Parathyroid adenoma (tissue), 2 donors: ENCODE measurements at regions not wholly inside any gene's neighbourhood (a gene's known extent, or its start where the extent isn't known, plus 50 kb on each side); places are given as distances from the start of the nearest gene placed in this dataset.

Source experiments
- H2AFZ ChIP-seq: fragments of 300-600 bp; sonication (generic); one replicate; pipeline ENCODE4 v1.7.0; 2017; ENCODE audit warnings: antibody characterized with exemption, mild to moderate bottlenecking
- H3K27ac ChIP-seq: fragments of 300-600 bp; sonication (generic); one replicate; pipeline ENCODE4 v1.7.0; 2017
- H3K27me3 ChIP-seq: fragments of 300-600 bp; sonication (generic); one replicate; pipeline ENCODE4 v1.7.0; 2017; ENCODE audit warnings: low read length; ENCODE audit not compliant: control insufficient read depth, insufficient read depth
- H3K36me3 ChIP-seq: fragments of 300-600 bp; sonication (generic); one replicate; pipeline ENCODE4 v1.7.0; 2017; ENCODE audit warnings: low read length; ENCODE audit not compliant: control insufficient read depth, insufficient read depth
- H3K4me1 ChIP-seq: fragments of 300-600 bp; sonication (generic); one replicate; pipeline ENCODE4 v1.7.0; 2017; ENCODE audit warnings: control low read depth
- H3K4me2 ChIP-seq: fragments of 300-600 bp; sonication (generic); one replicate; pipeline ENCODE4 v1.7.0; 2017; ENCODE audit warnings: low read length
- H3K4me3 ChIP-seq: fragments of 300-600 bp; sonication (generic); one replicate; pipeline ENCODE4 v1.7.0; 2017; ENCODE audit warnings: low read depth, low read length
- H3K79me2 ChIP-seq: fragments of 300-600 bp; sonication (generic); one replicate; pipeline ENCODE4 v1.7.0; 2017; ENCODE audit warnings: control low read depth
- H3K9ac ChIP-seq: fragments of 300-600 bp; sonication (generic); one replicate; pipeline ENCODE4 v1.7.0; 2017; ENCODE audit warnings: mild to moderate bottlenecking
- H3K9me3 ChIP-seq: fragments of 300-600 bp; sonication (generic); one replicate; pipeline ENCODE4 v1.7.0; 2017; ENCODE audit warnings: low read length; ENCODE audit not compliant: control insufficient read depth
- TF ChIP-seq, protein P1 (sequence below): fragments of 300-600 bp; sonication (generic); IDR thresholded peaks from one replicate; pipeline ENCODE4 v1.7.0; 2017; ENCODE audit warnings: antibody characterized with exemption, mild to moderate bottlenecking
- donor health status: primary hyperparathyroidism.

DNA sequence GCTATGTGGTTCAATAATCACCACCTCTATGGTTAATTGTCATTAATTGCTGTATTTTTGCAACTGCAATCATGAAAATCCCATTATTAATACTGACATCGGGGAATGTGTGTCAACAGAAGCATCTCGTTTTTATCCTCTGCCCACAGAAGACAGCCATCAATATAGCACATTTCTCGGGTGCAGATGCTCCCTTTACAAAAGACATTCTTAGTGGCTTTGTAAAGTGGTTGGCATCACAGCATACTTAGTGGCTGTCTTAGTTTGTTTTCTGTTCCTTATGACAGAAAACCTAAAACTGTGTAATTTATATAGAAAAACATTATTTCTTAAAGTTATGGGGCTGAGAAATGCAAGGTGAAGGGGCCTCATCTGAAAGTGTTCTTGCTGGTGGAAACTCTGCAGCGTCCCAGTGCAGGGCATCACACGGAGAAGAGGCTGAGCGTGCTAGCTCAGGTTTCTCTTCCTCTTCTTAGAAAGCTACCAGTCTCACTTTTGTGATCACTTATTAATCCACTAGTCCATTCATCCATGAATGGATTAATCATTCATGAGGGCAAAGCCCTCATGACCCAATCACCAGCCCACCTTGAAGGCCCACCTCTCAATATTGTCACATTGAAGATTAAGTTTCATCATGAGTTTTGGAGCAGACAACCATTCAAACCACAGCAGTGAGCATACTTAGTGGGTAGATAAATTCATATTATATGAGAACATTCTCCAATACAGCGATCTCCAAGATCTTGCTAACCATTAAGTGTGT, 1067.7 kb upstream of the PABPC4L start:
- Histone ChIP-seq H3K4me3 (no peak overlapping the region), H3K4me2 (no peak overlapping the region), H3K79me2 (no peaks in the 10 kb centered on the region), H3K27me3 (no peaks in the 10 kb centered on the region), H3K9me3 (no peaks in the 10 kb centered on the region), H3K36me3 (no peaks in the 10 kb centered on the region), H2AFZ (no peak overlapping the region), H3K4me1 (no peaks in the 10 kb centered on the region), H3K9ac (no peak overlapping the region), H3K27ac (no peak overlapping the region)
- TF ChIP-seq, protein P1, sequence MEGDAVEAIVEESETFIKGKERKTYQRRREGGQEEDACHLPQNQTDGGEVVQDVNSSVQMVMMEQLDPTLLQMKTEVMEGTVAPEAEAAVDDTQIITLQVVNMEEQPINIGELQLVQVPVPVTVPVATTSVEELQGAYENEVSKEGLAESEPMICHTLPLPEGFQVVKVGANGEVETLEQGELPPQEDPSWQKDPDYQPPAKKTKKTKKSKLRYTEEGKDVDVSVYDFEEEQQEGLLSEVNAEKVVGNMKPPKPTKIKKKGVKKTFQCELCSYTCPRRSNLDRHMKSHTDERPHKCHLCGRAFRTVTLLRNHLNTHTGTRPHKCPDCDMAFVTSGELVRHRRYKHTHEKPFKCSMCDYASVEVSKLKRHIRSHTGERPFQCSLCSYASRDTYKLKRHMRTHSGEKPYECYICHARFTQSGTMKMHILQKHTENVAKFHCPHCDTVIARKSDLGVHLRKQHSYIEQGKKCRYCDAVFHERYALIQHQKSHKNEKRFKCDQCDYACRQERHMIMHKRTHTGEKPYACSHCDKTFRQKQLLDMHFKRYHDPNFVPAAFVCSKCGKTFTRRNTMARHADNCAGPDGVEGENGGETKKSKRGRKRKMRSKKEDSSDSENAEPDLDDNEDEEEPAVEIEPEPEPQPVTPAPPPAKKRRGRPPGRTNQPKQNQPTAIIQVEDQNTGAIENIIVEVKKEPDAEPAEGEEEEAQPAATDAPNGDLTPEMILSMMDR: no peak

DNA sequence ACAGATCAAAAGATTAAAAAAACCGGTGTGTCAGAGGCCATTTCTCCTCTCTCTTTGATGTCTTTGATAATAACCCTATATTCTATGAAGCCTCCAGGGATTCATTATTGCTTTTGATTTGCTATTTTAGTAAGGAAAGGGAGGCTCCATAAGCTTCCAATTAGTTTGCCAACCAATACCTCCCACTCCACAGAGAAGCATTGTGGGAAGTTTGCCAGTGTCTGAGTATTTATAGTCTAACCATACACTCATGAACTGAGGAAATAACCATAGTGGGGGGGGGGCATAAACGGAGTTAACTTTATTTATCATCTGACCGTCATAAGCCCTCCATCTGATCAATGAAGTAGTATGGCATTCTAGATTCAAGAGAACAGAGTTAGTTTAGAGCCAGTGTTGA, 1066.8 kb upstream of the PABPC4L start:
- no peaks in the 10 kb centered on the region for H3K4me1 ChIP-seq
- H3K4me3 ChIP-seq: no peak overlapping the region
- no peak overlapping the region for H3K4me2 ChIP-seq
- H3K9me3 ChIP-seq: no peaks in the 10 kb centered on the region
- H2AFZ ChIP-seq: no peak overlapping the region
- no peaks in the 10 kb centered on the region for H3K27me3 ChIP-seq
- TF ChIP-seq, protein P1: no peak
- no peak overlapping the region for H3K27ac ChIP-seq
- no peak overlapping the region for H3K9ac ChIP-seq
- H3K79me2 ChIP-seq: no peaks in the 10 kb centered on the region
- no peaks in the 10 kb centered on the region for H3K36me3 ChIP-seq

DNA sequence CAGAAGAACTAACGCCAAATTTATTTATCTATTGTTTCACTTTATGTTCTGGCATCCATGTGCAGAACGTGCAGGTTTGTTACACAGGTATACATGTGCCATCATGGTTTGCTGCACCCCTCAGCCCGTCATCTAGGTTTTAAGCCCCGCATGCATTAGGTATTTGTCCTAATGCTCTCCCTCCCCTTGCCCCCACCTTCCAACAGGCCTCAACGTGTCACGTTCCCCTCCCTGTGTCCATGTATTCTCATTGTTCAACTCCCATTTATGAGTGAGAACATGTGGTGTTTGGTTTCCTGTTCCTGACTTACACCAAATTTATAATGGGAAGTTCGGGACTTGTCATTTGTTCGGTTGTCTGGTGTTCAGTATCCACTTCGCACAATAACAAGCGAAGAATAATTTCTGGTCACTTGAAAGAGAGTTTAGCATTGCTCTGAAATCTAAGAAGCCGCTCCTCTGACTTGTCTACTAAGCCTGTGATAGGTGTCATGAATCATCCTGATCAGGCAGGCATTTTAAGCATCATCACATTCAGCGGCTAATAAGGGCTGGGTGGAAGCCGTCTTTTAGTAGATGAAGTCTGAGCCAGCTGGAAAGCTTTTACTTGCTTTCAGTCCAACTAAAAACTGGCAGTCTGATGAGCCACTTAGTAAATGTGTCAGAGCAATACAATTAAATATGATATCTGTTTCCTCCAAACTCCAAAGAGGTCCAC, 1065.7 kb upstream of the PABPC4L start:
- Histone ChIP-seq H2AFZ (no peak overlapping the region), H3K9me3 (no peaks in the 10 kb centered on the region), H3K36me3 (no peaks in the 10 kb centered on the region), H3K27ac (no peak overlapping the region), H3K9ac (no peak overlapping the region), H3K27me3 (no peaks in the 10 kb centered on the region), H3K4me1 (no peaks in the 10 kb centered on the region), H3K79me2 (no peaks in the 10 kb centered on the region), H3K4me3 (no peak overlapping the region), H3K4me2 (no peak overlapping the region)
- TF ChIP-seq, protein P1: no peak

GRCh38 chr4:135256111-135256510, 1054.5 kb upstream of the PABPC4L start:
- Histone ChIP-seq H3K9me3 (no peaks in the 10 kb centered on the region), H3K9ac (no peak overlapping the region), H2AFZ (no peak overlapping the region), H3K4me2 (no peak overlapping the region), H3K27ac (no peak overlapping the region), H3K4me3 (no peak overlapping the region), H3K36me3 (no peaks in the 10 kb centered on the region), H3K27me3 (no peaks in the 10 kb centered on the region), H3K79me2 (no peaks in the 10 kb centered on the region), H3K4me1 (no peaks in the 10 kb centered on the region)
- TF ChIP-seq, protein P1: no peak
